Pons (tissue), 1 donor: ENCODE measurements at regions not wholly inside any gene's neighbourhood (a gene's known extent, or its start where the extent isn't known, plus 50 kb on each side); places are given as distances from the start of the nearest gene placed in this dataset.
"Not testable (repeated sequence)": the region's sequence is repeated elsewhere in the genome, so short reads cannot be mapped to it uniquely, and the experiment has no call there.

ENCODE experiments used
- DNase-seq: peaks from one replicate; pipeline ENCODE4 v3.0.0-alpha.2; 2016; ENCODE audit warnings: low spot score

DNA sequence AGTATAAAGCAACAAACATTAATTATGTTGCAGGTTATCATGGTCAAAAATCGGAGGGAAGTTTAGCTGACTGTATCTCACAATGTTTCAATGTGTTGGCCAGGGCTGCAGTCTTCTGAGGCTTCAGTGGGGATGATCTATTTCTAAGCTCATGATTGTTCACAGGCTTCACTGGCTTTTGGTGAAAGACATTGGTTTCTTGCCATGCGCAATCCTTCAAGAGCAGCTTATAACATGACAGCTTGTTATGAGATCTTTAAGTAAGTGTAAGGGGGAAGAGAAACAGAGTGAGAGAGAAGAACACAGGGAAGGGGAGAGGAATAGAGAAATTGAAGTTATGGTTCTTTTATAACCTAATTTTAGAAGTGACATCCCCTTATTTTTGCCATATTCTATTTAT lies 385.9 kb upstream of the CHD1 start:
- DNase-seq = peak; percentile 28

DNA sequence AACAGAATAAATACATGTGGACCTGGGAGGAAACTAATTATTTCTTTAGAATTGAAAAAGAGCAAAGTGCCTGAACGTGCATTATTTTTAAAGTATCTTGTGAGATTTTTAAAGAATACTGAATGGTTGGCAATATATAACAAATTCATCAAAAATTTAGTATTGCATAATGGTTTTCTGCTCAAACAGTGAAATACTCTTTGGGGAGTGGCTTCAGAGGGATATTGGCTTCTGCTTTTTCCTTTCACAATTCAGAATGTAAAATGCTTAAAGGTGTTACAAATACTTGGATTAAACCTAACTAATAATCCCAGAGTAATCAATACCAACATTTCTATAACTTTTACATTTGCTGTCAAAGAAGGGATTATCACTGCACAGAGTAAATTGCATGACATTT lies 379.3 kb upstream of the CHD1 start:
- no peak for DNase-seq

DNA sequence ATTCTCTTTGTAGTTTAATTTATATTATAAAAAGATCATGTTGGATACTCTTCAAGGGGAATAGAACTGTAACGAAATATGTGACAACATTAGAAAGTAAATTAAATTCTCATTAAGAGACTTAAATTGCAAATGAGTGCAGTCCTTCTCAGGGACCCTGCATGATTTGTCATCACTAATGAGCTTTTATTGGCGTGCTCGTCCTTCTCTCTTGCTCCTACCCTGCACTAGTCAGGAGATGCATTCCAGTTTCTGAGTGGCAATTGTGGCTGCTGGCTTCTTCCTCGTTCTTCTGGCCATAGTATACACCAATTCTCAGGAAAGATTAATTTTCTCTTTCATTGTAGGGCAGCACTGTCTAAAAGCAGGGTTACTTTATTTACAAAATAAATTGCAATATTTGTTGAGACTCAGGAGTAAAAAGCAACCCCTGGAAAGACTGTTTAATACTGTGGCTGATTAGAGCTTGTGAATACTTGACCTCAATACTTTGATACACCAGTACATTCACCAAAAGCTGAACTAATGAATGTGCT lies 376.3 kb upstream of the CHD1 start:
- no peak for DNase-seq

DNA sequence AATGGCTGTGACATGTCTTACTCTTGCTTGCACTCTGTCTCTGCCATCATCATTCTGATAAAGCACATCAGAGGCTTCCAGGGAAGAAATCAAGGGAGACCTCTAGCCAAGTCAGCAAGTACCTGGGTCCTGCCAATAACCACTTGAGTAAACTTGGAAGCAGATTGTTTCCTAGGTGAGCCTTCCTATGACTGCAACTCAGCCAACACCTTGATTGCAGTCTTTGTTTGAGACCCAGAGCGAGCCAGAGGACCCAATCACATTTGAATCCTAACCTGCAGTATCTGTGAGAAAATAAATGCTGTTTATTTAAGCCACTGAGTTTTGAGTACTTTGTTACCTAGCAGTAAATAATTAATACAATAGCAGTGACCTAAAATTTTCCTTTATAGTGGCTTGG lies 356.8 kb upstream of the CHD1 start:
- no peak for DNase-seq

DNA sequence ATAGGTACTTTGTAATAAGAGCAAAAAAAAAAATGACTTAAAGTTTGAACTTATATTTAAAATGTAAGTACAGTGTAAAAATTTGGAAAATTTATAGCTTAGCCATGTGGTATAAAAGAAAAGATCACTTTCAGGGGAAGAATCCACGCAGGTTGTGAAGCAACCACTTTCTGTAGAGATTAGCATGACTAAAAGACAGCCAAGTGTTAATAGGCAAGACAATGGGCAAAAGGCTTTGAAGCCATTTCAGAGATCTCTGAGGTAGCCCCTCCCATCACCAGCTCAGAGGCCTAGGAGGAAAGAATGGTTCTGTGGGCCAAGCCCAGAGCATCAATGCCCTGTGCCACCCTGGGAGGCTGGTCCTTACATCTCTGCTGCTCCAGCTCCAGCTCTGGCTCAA lies 346.3 kb upstream of the CHD1 start:
- no peak for DNase-seq

DNA sequence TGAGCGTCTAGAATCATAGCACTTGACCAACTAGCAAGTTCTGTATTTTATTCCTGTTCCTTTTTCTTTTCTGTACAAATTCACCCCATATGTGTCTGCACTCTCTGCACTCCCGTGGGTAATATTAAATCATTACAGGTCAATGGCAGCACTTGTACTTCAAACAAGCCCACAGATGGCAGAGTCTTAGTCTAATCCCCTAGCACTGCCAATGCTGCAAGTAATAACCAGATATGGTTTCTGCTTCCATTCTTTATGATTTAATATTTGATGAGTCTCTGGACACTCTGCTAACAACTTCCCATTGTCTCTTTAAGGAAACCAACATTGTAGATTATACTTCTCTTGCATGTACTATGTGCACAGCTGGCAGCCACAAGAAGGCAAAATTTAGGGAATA lies 343.8 kb upstream of the CHD1 start:
- no peak for DNase-seq

DNA sequence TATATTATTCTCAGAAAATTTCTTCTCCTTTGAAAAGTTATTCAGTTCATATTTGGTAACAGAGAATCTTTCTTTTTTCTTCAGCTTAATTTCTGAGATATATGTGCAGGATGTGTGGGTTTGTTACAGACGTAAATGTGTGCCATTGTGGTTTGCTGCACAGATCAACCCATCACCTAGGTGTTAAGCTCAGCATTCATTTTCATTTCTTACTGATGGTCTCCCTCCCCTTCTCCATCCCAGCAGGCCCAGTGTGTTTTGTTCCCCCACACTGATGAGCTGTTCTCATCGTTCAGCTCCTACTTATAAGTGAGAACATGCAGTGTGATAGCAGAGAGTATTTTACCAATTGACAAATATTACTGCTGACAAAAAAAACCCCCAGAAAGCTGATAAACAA lies 330.0 kb upstream of the CHD1 start:
- DNase-seq = no peak

DNA sequence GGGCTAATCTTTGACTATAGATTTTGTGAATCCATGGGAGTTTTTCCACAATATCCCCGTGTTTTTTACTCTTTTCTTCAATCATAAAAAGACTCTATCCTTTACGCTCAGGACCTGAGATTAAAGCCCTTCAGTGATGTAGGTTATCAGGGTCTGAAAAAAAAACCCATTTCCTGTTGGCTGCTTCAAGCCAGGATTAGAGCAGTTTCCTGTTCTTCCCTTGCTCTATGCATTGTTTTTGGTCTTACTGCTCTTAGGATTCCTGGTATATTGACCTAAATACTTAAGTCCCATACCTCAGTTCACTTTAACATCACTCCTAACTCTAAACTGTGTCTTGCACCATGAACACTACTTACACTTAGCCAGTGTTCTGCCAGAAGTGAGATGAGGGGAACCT lies 319.3 kb upstream of the CHD1 start:
- DNase-seq = no peak

DNA sequence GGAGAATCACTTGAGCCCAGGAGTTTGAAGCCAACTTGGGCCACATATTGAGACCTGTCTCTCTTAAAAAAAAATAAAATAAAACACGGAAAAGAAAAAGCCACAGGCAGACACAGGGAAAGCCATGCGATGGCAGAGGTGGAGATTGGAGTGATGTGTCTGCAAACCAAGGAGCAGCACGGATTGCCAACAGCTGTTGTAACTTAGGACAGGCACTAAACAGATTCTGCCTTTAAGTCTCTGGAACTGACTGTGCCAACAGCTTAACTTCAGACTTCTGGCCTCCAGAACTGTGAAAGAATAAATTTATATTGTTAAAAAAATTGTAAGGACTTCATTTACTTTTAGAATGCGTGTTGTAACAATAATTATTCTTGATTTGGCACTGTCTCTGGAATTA lies 318.5 kb upstream of the CHD1 start:
- DNase-seq = no peak

DNA sequence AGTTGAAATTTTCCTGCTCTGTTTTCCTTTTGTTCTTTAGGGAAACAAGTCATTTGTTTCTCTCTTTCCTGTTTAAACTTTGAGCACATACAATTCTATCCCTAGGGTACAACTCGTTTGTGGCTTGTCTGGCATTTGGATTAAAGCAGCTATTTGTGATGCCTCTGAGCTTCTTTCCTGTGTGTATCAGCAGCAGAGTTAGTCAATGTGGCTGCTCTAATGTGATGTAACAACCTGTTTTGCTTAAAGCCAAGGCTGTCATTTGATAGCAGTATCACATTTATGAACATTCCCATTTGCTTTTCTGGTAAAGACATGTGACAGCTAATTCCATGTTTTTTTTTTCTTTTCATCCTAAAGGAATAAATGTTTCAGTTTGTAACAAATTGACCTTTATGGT lies 314.3 kb upstream of the CHD1 start:
- no peak for DNase-seq

DNA sequence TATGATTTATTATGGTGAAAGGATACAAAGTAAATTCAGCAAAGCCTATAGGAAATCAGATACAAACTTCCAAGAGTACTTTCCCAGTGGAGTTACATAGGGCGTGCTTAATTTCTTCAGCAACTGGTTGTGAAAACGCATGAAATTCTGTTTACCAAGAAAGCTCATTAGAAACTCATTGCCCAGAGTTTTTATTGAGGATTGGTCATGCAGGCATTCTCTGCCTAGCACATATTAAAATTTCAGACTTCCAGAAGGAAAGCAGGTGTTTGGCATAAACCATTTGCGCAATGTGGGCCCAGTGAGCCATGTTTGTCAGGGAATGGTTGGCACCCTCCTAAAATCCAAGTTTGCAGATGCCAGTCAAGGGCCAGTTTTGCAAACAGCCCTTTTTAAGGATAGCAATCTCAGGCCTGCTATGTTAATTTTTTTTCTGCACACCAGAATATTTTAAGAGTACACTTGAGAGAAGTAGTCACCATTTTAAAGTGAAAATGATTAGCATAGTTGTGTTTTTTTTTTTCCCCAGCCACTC lies 311.1 kb upstream of the CHD1 start:
- DNase-seq = no peak

DNA sequence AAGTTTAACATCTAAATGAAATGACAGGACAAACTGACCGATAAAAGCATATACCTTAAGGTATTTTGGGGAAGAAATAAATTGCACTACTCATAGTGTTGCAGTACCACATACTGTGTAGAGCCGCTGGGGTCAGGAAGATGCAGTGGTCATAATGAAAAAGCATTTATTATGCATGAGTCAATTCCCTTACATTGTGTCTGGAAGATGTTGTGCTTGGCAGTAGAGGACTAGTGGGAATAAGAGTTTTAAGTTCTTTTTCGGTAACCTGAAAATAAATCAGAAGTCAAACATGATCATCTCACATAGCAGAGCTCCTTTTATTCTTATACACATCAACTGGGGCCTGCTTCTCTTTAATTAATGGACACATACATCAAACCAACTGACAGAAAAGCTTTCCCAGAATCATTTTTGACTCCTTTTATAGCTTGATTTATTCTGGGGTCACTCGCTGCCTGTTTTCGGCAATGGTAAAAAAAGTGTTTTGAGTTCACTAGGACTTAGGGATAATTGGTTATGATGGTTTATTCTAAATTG lies 262.5 kb upstream of the CHD1 start:
- DNase-seq = no peak

DNA sequence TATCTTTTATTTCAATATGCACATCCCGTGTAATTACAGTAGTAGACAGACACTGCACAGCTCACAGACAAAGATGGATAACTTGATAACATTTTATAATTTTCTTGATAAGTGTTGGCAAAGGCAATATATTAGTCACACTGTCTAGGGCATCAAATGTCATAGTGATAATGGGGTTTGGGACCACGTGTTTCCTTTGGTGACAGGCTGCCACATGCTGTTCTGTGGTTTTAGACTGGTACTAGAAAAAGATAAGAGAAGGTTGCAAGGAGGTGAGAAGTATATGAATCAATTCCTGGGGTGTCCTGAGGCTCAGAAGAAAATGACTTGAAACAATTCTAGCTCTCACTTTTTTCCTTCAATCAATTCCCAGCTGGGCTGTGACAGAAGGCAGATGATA lies 258.8 kb upstream of the CHD1 start:
- no peak for DNase-seq

DNA sequence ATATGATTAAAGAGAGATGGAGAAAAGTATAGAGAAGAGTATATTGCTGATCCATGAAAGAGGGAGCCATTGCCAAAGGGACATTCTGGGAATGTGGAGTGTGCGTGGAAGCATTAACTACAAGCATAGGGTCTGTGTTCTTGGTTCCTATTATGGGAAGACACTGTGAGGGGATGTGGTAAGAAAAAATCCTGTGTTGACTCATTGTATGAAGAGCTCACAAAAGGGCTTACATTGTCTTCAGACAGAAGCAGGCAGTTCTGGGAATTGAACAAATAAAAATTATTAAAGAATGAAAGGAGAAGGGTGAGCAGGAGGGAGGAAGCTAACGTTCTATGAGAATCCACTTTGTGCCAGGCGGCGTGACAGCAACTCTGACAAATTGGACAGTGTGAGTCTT lies 250.4 kb upstream of the CHD1 start:
- no peak for DNase-seq

DNA sequence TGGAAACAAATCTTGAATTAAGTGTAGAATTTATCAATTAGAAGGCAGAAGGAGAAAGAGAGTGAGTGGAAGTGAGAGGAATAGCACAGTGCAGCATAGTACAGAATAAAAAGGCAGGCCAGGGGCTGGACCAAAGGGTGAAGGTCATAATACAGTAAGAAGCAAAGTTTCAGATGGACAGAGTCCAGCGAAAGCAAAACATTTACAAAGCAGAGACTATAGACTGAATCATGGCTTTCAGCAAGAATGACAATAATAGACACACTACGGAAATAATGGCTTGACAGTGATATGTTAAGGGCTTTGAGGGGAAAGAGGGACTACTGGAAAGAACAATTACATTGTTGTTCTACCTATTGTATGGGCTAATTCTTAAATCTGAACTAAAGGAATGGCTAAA lies 249.0 kb upstream of the CHD1 start:
- DNase-seq = no peak

DNA sequence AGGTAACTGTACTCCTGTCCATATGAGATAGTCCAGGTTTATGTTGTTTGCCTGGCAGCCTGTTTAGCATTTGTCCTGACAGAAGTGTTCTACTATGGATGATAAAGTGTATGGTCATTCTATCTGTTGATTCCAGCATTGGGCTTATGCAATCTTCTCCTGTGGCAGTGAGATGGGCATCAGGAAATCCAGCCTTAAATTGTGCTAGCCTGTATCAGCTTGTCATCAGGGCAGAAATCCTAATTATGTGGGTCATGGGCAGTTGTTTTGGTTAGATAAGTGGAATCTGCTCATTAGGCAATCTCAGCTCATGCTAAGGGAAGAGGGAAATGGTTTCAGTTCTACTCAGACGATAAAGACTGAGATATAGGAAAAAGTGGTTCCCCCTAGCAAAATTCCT lies 247.4 kb upstream of the CHD1 start:
- no peak for DNase-seq

DNA sequence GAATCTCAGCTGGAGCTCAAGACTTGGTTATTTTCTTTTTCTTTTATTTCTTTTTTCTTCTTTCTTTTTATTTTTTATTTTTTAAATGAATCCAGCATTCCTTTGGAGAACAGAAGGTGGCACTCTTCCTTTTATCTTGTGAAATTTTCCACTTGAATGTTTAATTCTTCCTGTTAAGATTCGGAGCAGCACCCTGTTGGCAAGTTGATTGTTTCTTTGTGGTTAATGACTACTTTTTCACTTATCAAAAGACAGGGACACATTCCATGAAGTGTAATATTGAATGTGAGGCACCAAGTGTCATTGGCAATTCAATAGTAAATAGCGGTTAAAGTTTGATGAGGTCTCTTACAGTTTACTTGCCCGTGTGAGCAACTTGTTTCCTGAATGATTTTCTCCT lies 240.5 kb upstream of the CHD1 start:
- DNase-seq = no peak

DNA sequence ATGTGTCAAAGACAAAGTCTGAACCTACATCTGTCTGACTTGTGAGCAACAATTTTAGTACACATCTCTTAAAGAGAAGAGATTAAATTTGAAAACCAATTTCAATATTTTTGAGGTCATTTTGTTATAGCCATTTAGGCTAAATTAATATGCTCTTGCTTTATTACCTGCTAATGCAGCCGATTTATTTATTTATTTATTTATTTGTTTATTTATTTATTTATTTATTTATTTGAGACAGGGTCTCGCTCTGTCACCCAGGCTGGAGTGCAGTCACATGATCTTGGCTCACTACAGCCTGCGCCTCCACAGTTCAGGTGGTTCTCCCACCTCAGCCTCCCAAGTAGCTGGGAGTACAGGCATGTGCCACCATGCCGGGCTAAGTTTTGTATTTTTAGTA lies 232.7 kb upstream of the CHD1 start:
- not testable (repeated sequence) for DNase-seq

DNA sequence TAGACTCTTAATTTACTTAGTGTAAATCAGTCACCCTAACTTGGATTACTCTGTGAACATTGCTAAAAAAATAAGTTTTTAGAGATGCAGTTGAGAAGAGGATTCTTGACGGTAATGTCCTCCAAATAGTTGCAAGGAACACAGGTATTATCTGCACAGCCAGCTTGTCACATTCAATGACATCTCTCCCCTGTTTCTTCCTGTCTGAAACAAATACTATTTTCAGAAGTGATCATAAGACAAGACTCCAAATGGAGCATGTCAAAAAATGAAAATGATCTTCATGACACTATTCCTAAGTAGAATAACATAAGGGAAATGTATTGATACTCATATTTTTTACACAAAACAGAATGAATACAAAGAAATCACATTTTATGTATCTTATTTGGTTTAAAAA lies 227.9 kb upstream of the CHD1 start:
- no peak for DNase-seq

DNA sequence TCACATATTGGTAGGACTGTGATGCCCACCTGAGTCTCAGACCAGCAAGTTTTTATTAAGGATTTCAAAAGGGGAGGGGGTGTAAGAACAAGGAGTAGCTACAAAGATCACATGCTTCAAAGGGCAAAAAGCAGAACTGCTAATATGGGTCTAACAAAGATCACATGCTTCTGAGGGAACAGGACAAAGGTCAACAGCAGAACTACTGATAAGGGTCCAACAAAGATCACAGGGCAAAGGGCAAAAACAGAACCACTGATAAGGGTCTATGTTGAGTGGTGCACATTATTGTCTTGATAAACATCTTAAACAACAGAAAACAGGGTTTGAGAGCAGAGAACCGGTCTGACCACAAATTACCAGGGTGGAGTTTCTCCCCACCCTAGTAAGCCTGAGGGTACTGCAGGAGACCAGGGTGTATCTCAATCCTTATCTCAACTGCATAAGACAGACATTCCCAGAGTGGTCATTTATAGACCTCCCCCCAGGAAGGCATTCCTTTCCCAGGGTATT lies 214.5 kb upstream of the CHD1 start:
- not testable (repeated sequence) for DNase-seq

DNA sequence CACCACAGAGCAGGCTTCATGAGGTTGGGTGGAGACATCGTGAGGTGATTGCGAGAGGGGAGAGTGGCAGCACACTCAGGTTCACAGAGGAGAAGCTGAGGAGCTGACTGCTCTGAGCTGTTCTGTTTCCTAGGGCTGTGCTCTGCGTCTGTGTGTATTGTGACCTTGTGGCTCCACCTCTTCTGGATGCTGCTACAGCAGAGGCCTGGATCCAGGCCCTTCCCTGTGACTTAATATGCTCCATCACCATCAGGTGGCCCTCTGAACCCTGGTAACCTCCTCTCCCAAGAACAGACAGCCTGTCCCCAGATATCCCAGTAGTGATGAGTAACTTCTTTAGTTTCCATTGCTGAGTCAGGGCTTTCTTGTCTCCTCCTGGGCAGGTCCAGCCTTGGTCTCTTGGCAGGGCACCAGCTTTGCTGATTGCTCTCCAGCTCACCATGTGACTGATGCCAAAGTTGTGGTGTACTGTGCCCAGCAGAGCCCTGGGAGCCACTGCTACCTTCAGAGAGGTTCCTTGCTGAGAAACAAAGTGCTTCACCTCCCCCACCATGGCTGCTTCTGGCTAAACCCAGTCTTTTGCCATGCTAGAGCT lies 212.8 kb upstream of the CHD1 start:
- no peak for DNase-seq

DNA sequence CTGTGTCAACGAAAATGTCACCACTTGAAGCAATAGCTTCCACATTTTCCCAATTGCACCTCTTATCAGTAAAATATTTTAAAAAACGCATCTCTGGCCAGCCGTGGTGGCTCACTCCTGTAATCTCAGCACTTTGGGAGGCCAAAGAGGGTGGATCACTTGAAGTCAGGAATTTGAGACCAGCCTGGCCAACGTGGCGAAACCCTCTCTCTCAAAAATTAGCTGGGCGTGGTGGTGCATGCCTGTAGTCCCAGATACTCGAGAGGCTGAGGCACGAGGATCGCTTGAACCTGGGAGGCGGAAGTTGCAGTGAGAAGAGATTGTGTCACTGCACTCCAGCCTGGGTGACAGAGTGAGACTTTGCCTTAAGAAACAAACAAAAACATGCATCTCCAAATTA lies 210.1 kb upstream of the CHD1 start:
- no peak for DNase-seq

DNA sequence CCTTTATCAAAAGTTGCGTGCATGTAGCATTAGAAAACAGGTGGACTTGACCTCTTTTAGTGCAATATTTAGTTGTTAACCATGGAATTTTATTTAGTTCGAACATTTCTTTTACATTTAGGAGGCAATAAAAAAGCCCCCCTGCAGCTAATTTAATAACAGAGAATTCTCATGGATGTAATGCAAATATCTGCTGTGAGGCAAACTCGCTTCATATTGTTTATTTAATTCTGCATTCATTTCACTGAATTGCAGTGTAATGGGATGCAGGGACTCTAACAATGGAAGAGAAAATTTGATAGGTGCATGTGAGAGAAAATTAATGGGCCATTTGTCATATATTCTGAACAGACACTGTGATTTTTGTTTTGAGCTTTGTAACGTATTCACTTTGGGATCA lies 205.1 kb upstream of the CHD1 start:
- no peak for DNase-seq
